KMS-11 (cell line): ENCODE measurements at regions not wholly inside any gene's neighbourhood (a gene's known extent, or its start where the extent isn't known, plus 50 kb on each side); places are given as distances from the start of the nearest gene placed in this dataset.

Source experiments
- H2AFZ ChIP-seq: fragments of 200-600 bp; sonication (generic); 2 replicates; pipeline ENCODE4 v1.6.1; 2016; ENCODE audit warnings: antibody characterized with exemption, mixed run types, low read depth
- H3K27ac ChIP-seq: fragments of 200-600 bp; sonication (generic); 2 replicates; pipeline ENCODE4 v1.6.1; 2016; ENCODE audit warnings: mild to moderate bottlenecking, mixed run types
- H3K27me3 ChIP-seq: fragments of 200-600 bp; sonication (generic); 2 replicates; pipeline ENCODE4 v1.6.1; 2017; ENCODE audit warnings: mild to moderate bottlenecking, low read depth, mixed run types, moderate library complexity; ENCODE audit not compliant: insufficient read depth
- H3K36me3 ChIP-seq: fragments of 200-600 bp; sonication (generic); 2 replicates; pipeline ENCODE4 v1.6.1; 2017; ENCODE audit warnings: mild to moderate bottlenecking, mixed run types; ENCODE audit not compliant: insufficient read depth
- H3K4me1 ChIP-seq: fragments of 200-600 bp; sonication (generic); 2 replicates; pipeline ENCODE4 v1.6.1; 2016; ENCODE audit warnings: mild to moderate bottlenecking, low read depth, mixed run types; ENCODE audit not compliant: poor library complexity, severe bottlenecking
- H3K4me2 ChIP-seq: fragments of 200-600 bp; sonication (generic); 2 replicates; pipeline ENCODE4 v1.7.0; 2016; ENCODE audit warnings: mild to moderate bottlenecking, mixed run types
- H3K4me3 ChIP-seq: fragments of 200-600 bp; sonication (generic); IDR thresholded peaks from 2 replicates; pipeline ENCODE4 v1.6.1; 2017; ENCODE audit warnings: low read depth, low read length, mixed read lengths; ENCODE audit not compliant: insufficient read depth
- H3K79me2 ChIP-seq: fragments of 200-600 bp; sonication (generic); 2 replicates; pipeline ENCODE4 v1.6.1; 2016; ENCODE audit warnings: low read depth, mixed run types; ENCODE audit not compliant: insufficient read depth
- H3K9ac ChIP-seq: fragments of 200-600 bp; sonication (generic); 2 replicates; pipeline ENCODE4 v1.6.1; 2016; ENCODE audit warnings: mild to moderate bottlenecking, mixed run types
- H4K20me1 ChIP-seq: fragments of 200-600 bp; sonication (generic); 2 replicates; pipeline ENCODE4 v1.6.1; 2016; ENCODE audit warnings: mild to moderate bottlenecking, mixed run types; ENCODE audit not compliant: insufficient read depth
- TF ChIP-seq, protein P1 (sequence below): fragments of 200-600 bp; sonication (generic); conservative IDR thresholded peaks from 2 replicates; pipeline ENCODE4 v1.6.1; 2017; ENCODE audit warnings: low read depth, mild to moderate bottlenecking, antibody characterized with exemption, low read length, moderate library complexity, mixed read lengths

DNA sequence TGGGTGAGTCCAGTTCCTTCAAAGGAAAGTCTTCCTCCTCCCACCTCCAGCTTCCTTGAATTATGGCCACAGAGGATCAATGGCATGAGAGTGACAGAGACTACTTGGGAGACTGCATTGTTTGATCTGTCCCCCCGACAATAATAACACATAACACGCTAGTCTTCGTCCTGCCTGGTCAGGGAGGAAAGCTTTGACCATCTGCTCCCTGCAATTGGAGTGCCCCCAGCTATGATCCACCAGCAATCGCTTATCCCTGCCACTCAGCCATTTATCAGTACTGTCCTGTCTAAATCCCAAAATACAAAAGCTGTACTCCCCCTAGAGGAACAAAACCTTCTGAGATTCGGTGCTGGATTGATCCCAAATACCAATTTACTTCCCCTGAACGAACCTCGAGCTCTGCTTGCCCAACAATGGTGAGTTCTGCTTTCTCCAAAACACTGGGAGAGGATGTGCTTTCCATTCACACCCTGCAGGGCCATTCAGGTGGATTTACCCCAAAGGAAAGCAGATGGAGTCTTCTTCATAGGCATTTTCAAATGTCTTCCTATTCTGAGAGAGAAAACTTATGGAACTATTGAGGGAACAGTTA lies 466.7 kb downstream of the TSHZ3 start:
- no peaks in the 10 kb centered on the region for H3K36me3 ChIP-seq
- TF ChIP-seq, protein P1, sequence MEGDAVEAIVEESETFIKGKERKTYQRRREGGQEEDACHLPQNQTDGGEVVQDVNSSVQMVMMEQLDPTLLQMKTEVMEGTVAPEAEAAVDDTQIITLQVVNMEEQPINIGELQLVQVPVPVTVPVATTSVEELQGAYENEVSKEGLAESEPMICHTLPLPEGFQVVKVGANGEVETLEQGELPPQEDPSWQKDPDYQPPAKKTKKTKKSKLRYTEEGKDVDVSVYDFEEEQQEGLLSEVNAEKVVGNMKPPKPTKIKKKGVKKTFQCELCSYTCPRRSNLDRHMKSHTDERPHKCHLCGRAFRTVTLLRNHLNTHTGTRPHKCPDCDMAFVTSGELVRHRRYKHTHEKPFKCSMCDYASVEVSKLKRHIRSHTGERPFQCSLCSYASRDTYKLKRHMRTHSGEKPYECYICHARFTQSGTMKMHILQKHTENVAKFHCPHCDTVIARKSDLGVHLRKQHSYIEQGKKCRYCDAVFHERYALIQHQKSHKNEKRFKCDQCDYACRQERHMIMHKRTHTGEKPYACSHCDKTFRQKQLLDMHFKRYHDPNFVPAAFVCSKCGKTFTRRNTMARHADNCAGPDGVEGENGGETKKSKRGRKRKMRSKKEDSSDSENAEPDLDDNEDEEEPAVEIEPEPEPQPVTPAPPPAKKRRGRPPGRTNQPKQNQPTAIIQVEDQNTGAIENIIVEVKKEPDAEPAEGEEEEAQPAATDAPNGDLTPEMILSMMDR: no peak
- H3K9ac ChIP-seq: no peak overlapping the region
- no peaks in the 10 kb centered on the region for H3K79me2 ChIP-seq
- no peaks in the 10 kb centered on the region for H3K4me1 ChIP-seq
- no peak overlapping the region for H3K27ac ChIP-seq
- no peaks in the 10 kb centered on the region for H4K20me1 ChIP-seq
- no peak overlapping the region for H3K4me3 ChIP-seq
- no peaks in the 10 kb centered on the region for H3K27me3 ChIP-seq
- H2AFZ ChIP-seq: no peak overlapping the region
- H3K4me2 ChIP-seq: no peak overlapping the region

DNA sequence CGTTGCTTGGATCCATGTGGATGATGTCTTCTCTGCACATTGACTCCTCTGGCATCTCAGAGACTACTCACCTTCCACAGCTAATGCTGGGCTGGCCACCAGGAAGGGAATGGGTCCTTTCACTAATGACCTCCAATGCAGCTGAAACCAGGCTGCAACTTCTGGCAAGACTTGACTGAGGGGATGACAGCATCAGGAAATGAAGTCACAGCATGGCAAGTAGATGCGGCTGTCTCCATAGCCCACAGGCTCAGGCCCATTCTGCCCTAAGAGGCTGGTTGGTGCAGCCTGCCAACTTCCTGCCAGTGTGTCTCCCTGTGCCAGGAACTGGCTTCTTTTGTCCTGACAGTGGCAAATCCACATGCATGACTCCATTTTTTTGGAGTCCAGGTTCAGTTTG lies 467.3 kb downstream of the TSHZ3 start:
- Histone ChIP-seq H2AFZ (no peak overlapping the region), H3K36me3 (no peaks in the 10 kb centered on the region), H3K4me3 (no peak overlapping the region), H3K79me2 (no peaks in the 10 kb centered on the region), H3K4me1 (no peaks in the 10 kb centered on the region), H3K9ac (no peak overlapping the region), H3K4me2 (no peak overlapping the region), H3K27ac (no peak overlapping the region), H4K20me1 (no peaks in the 10 kb centered on the region), H3K27me3 (no peaks in the 10 kb centered on the region)
- TF ChIP-seq, protein P1: no peak

DNA sequence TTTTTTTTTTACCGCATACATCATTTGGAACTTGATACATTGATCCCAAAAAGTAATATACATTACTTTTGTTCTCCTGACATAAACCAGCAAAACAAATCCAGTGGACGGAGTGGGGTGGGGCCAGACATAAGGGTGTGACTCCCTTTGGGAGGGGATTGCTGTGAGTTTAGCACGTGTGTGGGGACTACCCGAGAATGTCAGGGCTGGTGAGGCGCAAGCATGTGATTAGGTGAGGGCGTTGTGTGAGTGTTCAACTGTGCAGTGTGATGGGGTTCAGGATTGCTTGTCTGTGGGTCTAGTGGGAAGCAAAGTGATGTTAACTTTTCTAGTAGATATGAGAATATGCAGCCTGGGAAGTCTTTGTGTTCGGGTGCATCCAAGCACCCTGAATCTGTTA lies 468.0 kb downstream of the TSHZ3 start:
- no peaks in the 10 kb centered on the region for H3K36me3 ChIP-seq
- H3K27ac ChIP-seq: no peak overlapping the region
- no peaks in the 10 kb centered on the region for H4K20me1 ChIP-seq
- H3K79me2 ChIP-seq: no peaks in the 10 kb centered on the region
- H3K4me1 ChIP-seq: no peaks in the 10 kb centered on the region
- H3K9ac ChIP-seq: no peak overlapping the region
- H3K4me2 ChIP-seq: no peak overlapping the region
- H3K4me3 ChIP-seq: no peak overlapping the region
- H3K27me3 ChIP-seq: no peaks in the 10 kb centered on the region
- H2AFZ ChIP-seq: no peak overlapping the region
- TF ChIP-seq, protein P1: no peak

DNA sequence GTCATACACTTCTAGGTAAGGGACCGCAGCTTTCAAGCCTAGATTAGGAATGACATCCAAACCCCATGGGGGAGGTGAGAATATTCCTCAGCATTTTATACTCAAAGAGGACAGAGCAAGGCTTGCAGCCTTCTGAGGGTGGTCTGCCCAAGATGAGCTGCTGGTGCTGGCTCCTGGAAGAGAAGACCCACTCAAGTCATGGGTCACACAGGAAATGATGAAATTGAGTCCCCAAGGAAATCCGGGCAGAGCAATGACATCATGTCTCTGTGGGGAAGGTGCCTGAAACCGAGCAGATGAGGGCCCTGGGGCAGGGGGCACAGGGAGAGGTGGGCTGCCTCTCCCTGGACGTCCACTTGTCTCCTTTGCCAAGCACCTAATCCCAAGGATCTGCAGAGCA lies 468.7 kb downstream of the TSHZ3 start:
- Histone ChIP-seq H3K27ac (no peak overlapping the region), H3K79me2 (no peaks in the 10 kb centered on the region), H3K4me3 (no peak overlapping the region), H3K36me3 (no peaks in the 10 kb centered on the region), H3K4me1 (no peaks in the 10 kb centered on the region), H2AFZ (no peak overlapping the region), H3K27me3 (no peaks in the 10 kb centered on the region), H3K4me2 (no peak overlapping the region), H3K9ac (no peak overlapping the region), H4K20me1 (no peaks in the 10 kb centered on the region)
- TF ChIP-seq, protein P1: no peak
